ENCODE measurements at regions not wholly inside any gene's neighbourhood (a gene's known extent, or its start where the extent isn't known, plus 50 kb on each side); places are given as distances from the start of the nearest gene placed in this dataset.

- TF ChIP-seq CTCF (IDR thresholded peaks at IDR 0.05; ENCODE audit: extremely low read depth in 1 of 2, insufficient read depth in 1 of 2, low read depth in 1 of 2, low read length in 2 of 2): no peak
- TF ChIP-seq MYC (IDR thresholded peaks at IDR 0.05; ENCODE audit: low read depth, low read length): no peak
- TF ChIP-seq POLR2A (IDR thresholded peaks at IDR 0.05; ENCODE audit: low read depth, low read length): no peak
- no peak for TF ChIP-seq MAX (IDR thresholded peaks at IDR 0.05; ENCODE audit: insufficient read depth, insufficient read length)
- no peak for TF ChIP-seq POLR2AphosphoS5 (IDR thresholded peaks at IDR 0.05; ENCODE audit: insufficient read depth, low read depth, low read length)
- TF ChIP-seq GATA2 (IDR thresholded peaks at IDR 0.05; ENCODE audit: insufficient read depth, insufficient read length, low read depth, low read length): no peak
- TF ChIP-seq FOS (IDR thresholded peaks at IDR 0.05; ENCODE audit: borderline replicate concordance, insufficient read depth, low read length): no peak
- TF ChIP-seq EZH2 (IDR thresholded peaks at IDR 0.05; ENCODE audit: borderline replicate concordance, low read depth, low read length, severe bottlenecking): no peak
Measured at GRCh38 chr9:12066455-12067035, 626.6 kb upstream of the TYRP1 start.
